ENCODE measurements at regions not wholly inside any gene's neighbourhood (a gene's known extent, or its start where the extent isn't known, plus 50 kb on each side); places are given as distances from the start of the nearest gene placed in this dataset.

GRCh38 chr18:52070291-52070756, 269.7 kb upstream of the DCC start (continued):
- TF ChIP-seq ZBTB34 (CRISPR knock-in tag; IDR thresholded peaks at IDR 0.05) = no peak
- TF ChIP-seq FOXK1 (CRISPR knock-in tag; IDR thresholded peaks at IDR 0.05; ENCODE audit: borderline replicate concordance, low read depth) = peak; percentile 56; the same call in 1 of the 2 replicates
- TF ChIP-seq ZNF766 (CRISPR knock-in tag; IDR thresholded peaks at IDR 0.05; ENCODE audit: borderline replicate concordance) = 0 out of 2 replicates have a peak, but pooled peaks have one; percentile 28
- peak; percentile 74; the same call in 1 of the 2 replicates for TF ChIP-seq ZNF816 (CRISPR knock-in tag; IDR thresholded peaks at IDR 0.05; ENCODE audit: borderline replicate concordance)
- TF ChIP-seq XBP1 (CRISPR knock-in tag; IDR thresholded peaks at IDR 0.05) = no peak
- 0 out of 2 replicates have a peak, but pooled peaks have one; percentile 50 for TF ChIP-seq SMYD3 (CRISPR knock-in tag; IDR thresholded peaks at IDR 0.05)
- no peak for TF ChIP-seq HMGA1 (CRISPR knock-in tag; conservative IDR thresholded peaks at IDR 0.05)
- TF ChIP-seq CEBPG (CRISPR knock-in tag; IDR thresholded peaks at IDR 0.05) = peak; percentile 85
- peak; percentile 78; the same call in 1 of the 2 replicates for TF ChIP-seq ISL2 (CRISPR knock-in tag; IDR thresholded peaks at IDR 0.05)
- no peak for TF ChIP-seq KDM5B (CRISPR knock-in tag; IDR thresholded peaks at IDR 0.05; ENCODE audit: borderline replicate concordance)
- peak; percentile 43 for TF ChIP-seq ATF7 (IDR thresholded peaks at IDR 0.05)
- TF ChIP-seq ATF7 (CRISPR knock-in tag; IDR thresholded peaks at IDR 0.05) = no peak
- peak; percentile 82 for TF ChIP-seq NR2F2 (IDR thresholded peaks at IDR 0.05; ENCODE audit: borderline replicate concordance, low read depth)
- no peak for TF ChIP-seq ZNF564 (CRISPR knock-in tag; IDR thresholded peaks at IDR 0.05)
- TF ChIP-seq ZNF331 (CRISPR knock-in tag; IDR thresholded peaks at IDR 0.05) = peak; percentile 75
- peak; percentile 69; the same call in 1 of the 2 replicates for TF ChIP-seq HHEX (CRISPR knock-in tag; IDR thresholded peaks at IDR 0.05)
- peak; percentile 85 for TF ChIP-seq HNF4G (IDR thresholded peaks at IDR 0.05; ENCODE audit: borderline replicate concordance, low read depth, low read length)
- peak; percentile 94 for TF ChIP-seq HNF4G (CRISPR knock-in tag; IDR thresholded peaks at IDR 0.05; ENCODE audit: borderline replicate concordance, low read depth)
- TF ChIP-seq KLF11 (CRISPR knock-in tag; IDR thresholded peaks at IDR 0.05) = no peak
- no peak for TF ChIP-seq EZH2 (conservative IDR thresholded peaks at IDR 0.05; ENCODE audit: low read depth, low read length)

All from HepG2 (cell line).